Right kidney (tissue), 1 donor: ENCODE measurements at regions not wholly inside any gene's neighbourhood (a gene's known extent, or its start where the extent isn't known, plus 50 kb on each side); places are given as distances from the start of the nearest gene placed in this dataset.
"Not testable (repeated sequence)": the region's sequence is repeated elsewhere in the genome, so short reads cannot be mapped to it uniquely, and the experiment has no call there.

Experiments
- DNase-seq: peaks from one replicate; pipeline ENCODE4 v3.0.0-alpha.2; 2016

DNA sequence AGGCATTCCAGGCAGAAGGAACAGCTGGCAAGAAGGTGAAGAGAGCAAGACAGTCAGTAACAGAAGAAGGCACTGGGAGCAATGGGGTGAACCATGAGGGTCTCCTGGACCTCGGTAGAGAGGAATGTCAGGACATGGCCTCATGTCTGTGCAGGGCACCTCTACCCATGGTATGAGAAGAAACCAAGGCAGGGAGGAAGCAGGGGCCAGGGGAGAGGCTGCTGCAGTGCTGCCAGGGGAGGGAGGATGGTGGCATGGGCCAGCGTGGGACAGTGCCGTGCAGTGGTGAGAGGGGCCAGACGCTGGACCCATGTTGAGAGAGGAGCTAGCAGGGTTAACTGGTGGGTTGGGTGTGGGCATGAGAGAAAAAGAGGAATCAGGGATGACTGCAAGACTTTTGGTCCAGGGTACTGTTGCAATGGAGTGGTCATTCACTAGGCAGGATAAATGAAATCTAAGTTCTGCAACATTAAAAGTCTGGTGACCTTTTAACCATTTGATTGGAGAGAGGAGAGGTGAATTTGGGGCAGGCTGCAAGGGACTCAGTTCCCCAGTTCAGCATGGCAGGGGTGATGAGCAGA, 577.6 kb downstream of the MATN1 start:
- DNase-seq: no peak

DNA sequence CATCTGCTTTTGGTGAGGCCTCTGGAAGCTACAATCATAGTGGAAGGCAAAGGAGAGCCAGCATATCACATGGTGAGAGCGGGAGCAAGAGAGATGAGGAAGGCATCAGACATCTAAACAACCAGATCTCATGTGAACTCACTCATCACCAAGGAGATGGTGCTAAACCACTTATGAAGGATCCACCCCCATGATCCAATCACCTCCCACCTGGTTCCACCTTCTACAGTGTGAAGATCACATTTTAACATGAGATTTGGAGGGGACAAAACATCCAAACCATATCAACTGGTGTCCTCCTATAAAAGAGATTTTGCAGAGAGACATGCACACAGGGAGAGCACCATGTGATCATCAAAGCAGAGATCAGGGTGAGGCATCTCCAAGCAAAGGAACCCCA, 578.6 kb downstream of the MATN1 start:
- DNase-seq: no peak

DNA sequence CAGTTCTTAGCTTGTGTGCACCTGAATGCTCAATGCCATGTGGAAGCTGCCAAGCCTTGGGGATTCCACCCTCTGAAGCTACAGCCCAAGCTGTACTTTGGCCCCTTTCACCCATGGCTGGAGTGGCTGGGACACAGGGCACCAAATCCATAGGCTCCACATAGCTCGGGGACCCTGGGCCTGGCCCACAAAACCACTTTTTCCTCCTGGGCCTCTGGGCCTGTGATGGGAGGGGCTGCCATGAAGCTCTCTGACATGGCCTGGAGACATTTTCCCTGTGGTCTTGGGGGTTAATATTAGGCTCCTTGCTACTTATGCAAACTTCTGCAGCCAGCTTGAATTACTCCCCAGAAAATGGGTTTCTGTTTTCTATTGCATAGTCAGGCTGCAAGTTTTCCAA, 579.9 kb downstream of the MATN1 start:
- DNase-seq: no peak

DNA sequence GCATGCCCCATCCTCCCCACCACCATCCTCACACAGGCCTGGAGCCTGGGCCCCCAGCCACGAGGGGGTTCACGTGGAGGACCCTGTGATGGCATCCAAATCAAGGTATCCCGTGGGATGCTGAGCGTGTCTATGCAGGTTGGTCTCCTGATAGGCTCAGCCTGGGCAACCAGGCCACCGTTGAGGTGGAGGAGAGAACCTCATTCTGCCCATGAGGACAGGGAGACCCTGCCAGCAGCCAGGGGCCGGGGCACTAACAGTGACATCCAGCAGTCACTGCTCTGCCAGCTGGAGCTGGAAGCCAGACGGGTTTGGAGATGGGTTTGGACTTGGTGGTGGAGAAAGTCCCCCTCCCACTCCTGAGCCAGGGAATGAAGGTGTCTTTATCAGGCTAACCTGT, 582.8 kb downstream of the MATN1 start:
- no peak for DNase-seq

DNA sequence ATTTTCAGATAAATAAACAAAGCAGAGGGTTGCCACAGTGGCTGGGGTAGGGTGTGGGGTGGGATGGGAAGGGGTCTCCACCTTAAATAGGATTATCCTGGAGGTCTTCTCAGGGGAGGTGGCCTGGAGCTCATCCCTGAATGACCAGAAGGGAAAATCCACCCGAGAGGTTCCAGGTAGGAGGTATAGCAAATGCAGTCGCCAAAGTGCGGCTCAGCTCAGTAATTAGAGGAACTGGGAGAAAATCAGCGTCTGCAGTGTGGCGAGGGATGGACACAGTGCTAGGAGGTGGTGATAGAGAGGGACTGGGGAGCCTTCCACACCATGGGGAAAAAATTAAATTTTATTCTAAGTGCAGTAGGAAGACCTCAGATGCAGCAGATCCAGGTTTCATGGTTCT, 584.5 kb downstream of the MATN1 start:
- no peak for DNase-seq

DNA sequence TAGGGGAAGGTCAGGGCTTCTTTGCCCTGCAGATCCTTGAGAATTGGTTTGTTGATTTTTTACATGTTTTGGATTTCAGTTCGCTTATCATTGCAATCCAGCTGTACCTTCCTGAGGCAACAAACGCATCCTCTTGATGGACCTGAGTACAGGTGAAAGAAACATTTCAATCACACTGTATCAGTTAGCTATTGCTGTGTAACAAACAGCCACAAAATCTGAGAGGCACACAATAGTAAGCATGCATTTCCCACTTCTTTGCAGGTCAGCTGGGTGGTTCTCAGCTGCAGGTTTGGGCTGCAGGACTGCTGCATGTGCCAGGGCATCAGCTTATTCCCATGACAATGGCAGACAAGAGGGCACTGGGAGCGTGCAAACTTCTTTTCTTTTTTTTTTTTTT, 586.4 kb downstream of the MATN1 start:
- DNase-seq: no peak

DNA sequence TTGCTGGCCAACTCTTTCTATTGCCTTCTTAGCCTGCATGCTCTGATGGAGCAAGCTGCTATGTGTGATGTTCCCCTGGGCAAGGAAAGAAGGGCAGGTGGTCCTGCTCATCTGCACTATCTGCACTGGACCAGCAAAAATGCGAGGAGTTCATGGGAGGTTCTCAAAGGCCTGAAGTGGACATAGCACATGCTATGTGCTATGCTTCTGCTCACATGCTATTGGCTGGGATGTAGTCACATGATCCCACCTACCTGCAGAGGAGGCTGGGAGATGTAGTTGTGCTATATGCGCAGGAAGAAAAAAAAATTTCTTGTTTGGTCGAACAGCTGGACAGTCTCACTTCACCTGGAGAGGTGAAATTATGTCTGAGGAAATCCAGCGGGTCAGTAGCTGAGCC, 587.7 kb downstream of the MATN1 start:
- no peak for DNase-seq

DNA sequence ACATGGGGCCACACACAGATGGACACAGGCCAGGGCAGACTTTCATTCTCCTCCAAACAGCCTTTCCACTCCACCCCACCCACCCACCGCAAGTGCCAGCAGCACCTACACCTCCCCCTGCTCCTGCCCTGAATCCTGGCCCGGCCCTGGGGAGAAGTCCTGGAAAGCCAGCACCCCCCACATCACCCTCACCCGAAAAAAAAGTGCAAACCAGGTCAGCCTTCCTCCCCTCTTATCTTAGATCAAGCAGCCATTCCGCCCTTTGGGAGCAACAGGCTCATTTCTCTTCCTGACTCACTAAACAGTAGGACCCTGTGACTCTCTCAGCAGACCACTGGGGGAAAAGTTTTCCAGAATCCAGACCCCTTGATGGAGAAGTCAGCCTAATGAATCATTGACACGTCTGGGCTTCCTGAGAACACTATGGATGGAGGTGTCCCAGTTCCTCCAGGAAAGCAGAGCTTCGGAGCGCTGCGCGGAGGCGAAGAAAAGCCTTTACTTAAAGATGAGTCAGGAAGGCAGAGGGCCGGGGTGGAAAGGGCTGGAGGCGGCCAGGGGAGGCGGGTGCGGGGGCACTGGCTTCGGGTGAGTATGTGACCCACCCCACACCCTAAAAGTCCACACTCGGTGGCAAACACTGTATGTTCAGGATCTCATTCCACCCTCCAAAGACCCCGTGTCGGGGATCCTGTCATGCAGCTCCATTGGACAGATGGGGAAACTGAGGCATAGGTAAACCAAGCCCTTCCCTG, 588.7 kb downstream of the MATN1 start:
- no peak for DNase-seq

DNA sequence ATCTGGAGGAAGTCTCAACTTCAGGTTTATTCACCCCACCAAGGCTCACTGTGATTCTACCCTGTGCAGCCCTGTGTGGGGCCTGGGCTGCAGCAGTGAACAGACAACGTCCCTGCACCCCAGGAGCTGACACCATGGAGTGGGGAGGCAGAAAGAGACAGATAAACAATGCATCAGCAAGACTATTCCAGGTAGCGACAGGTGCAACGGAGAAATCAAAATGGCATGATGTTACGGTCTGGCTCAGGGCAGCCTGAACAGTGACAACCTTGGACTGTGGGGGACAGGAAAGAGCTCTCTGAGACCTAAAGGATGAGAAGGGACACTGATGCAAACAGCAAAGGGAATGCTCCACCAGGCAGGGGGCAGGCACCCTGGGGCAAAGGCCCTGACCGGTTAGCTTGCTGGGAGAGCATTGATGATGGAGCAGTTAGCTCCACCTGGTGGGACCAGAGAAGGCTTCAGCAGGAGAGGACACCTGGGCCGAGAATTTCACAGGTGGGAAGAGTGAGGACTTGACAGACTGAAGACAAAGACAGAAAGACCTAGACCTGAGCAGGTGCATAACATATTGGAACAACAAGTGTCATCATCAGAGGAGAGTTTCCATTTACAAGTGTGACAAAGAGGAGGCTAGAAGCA, 589.9 kb downstream of the MATN1 start:
- no peak for DNase-seq

DNA sequence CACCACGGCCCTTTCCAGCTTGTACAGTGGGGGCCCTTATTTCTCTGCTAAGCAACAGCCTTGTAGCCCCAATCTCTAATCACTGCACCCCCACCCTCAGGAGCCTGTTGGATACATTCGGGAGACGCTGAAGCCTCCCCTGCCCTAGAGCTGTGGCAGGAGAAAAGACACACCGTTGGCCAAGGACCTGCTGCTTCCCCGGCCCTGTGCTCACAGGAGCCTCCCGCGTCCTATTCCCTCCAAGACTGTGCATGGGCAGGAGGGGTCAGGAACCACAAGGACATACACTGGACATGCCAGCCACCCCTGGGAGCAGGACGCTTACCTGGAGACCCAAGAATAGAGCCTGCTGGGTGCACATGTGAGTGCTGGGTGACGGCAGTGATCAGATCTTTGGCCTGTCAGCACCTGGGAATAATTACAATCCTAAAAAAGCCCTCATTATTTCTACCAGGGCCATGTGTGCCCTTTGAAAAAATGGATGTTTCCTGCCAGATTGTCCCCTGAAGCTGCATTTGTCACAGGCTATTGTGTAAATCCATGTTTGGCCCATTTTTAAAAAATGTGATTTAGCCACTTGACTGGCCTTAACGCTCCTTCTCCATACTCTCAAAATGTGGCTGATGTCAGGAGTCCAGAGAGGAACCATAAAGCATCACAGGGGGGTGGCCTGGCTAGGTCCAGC, 590.6 kb downstream of the MATN1 start:
- no peak for DNase-seq

DNA sequence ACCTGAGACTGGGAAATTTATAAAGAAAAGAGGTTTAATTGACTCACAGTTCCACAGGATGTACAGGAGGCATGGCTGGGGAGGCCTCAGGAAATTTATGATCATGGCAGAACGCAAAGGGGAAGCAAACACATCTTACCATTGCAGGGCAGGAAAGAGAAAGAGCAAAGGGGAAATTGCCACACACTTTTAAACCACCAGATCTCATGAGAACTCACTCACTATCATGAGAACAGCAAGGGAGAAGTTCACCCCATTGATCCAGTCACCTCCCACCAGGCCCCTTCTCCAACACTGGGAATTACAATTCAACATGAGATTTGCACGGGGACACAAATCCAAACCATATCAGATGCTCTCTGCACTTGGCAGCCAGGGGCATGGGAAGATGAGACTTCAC, 592.8 kb downstream of the MATN1 start:
- DNase-seq: not testable (repeated sequence)

DNA sequence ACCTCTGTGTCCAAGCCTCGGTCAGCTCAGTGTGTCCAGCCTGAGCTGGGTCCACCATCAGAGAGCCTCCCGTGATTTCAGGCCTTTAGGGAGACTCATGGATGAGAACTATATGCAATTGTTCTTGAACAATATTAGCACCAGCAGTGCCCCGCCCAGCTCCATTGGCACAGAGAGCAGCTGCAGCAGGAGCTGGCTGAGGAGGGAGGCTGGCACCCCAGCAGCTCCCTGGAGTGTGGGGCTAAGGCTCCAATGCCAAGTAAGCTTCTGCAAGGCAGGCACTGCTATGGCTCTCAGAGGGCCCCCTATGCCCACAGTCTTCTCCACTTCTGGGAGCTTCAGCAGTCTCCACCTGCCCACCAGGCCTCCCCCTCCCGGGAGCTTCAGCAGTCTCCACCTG, 593.3 kb downstream of the MATN1 start:
- no peak for DNase-seq

DNA sequence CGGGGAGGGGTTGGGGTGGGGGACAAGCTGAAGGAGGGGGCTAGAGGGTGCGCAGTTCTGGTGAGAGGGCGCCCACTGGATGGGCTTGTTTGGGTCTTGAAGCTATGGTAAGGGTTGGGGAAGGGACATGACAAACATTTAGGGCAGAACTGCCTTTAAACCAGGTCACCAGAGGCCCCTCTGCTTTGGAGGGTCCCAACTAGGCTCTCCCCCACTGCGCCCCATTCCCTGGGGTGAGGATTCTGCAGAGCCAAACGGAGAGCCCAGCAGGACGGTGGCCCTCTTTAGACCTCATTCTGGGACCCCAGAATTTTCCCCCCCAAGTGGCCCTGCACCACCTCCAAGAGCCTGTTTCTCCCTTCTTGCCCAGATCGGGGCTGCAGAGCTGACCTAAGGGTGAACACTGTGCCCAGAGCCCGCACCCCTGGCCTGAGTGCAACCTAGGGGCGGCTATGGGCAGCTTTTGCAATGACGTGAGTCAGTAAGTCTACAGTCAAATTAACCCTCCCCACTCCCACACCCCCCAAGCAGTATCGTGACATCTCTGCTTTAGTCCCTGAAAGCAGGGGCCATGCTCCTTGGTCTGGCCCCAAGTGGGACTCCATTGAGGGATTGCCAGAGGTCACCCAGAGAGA, 593.8 kb downstream of the MATN1 start:
- no peak for DNase-seq

DNA sequence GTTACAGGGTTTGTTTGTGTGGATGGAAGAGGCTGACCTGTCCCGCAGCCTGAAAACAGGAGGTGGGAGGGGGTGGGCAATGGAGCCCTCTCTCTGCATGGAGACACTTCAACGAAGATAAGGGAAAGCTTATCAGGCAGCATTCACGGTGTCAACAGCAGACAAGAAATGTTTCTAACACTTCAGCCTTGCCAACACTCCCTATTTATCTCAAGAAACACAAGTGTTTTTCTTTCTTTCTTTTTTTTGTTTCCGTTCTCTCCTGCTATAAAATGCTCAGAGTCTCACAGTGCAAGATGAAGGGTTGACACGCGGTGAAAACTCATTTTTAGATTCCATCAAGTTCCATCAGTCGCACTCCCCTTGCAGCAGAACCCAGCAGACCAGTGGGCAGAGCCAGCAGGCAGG, 594.4 kb downstream of the MATN1 start:
- DNase-seq: no peak

DNA sequence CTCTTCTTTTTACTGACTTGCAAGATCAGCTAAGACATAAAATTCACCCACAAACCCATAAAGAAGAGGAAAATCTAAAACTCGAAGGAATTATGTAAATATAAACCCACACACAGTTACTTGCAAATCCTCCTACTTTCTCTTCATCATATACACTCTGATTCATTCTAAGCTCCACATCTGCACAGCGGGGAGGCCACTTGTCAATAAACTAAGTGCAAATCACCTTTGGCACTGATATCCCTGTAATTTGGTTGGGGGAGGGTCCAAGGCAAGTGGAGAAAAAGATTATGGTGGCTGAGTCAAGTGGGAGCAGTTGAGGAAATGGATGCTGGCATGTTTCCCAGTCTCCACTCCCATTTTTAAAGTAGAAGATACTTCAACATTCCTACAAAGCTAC, 596.5 kb downstream of the MATN1 start:
- DNase-seq: no peak

DNA sequence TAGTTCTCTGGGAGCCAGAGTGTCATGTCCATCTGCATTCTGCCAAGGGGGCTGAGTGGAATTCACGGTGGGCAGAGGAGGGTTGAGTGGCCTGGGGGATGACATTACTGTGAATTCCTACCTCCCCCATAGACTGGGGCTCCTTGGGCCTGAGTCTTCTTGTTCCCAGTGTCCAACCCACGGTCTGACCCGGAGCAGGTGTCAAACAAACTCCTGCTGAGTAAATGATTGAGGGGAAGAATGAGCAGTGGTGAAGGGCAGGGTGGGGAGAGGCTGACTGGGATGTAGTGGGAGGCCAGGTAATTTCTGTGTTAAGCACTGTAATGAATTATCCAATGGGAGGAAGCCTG, 597.6 kb downstream of the MATN1 start:
- DNase-seq: no peak

DNA sequence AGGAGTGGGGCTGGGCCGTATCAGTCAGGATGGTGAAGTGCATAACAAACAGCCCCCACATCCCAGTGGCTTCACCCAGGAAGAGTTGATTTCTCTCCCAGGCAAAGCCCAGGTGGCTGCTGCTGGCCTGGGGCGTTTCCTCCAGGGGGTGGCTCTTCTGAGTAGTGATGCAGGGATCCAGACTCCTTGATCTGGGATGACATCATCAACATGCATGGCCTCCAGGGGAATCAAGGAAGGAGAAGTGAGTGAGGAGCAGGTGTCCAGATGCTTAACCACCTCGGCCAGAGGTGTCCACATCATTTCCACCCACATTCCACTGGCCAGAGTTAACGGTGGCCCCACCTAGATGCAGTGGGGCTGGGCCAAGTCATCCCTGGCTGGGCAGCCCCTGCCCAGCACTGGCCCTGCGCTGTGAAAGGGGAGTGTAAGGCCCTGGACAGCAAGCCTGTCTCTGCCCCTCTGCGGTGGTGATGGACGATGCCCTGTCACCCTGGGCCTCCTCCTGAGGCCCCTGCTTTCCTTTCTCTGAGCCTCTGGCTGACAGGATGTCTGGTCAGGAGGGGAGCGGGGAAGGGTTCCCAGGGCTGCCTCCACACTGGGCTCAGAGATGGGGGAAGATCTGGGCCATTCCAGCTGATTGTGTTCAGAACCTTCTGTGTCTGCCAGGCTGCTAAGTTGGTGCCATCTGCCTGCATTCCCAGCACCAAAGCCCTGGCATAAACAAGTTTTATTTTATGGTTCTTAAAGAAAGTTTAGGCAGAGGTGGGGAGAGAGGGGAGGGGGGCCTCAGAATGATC, 598.2 kb downstream of the MATN1 start:
- DNase-seq: no peak

DNA sequence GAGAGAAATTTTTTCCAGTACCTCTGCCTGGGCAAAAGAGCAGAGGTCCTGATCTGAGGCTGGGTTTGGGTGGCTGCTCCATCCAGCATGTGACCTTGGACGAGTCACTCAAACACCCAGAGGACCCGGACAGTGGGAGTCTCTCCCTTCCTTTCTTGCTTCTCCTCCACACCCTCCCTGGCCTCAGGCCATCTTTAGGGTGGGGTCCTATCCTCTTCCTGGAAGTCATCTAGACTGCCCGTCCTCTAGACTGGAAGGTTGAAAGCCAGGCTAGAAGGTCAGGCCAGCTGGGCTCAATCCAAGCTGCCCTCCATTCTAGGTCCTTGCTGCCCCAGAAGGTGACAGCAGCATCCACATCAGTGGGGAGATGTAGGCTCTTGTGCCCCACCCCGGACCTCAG, 599.5 kb downstream of the MATN1 start:
- no peak for DNase-seq

DNA sequence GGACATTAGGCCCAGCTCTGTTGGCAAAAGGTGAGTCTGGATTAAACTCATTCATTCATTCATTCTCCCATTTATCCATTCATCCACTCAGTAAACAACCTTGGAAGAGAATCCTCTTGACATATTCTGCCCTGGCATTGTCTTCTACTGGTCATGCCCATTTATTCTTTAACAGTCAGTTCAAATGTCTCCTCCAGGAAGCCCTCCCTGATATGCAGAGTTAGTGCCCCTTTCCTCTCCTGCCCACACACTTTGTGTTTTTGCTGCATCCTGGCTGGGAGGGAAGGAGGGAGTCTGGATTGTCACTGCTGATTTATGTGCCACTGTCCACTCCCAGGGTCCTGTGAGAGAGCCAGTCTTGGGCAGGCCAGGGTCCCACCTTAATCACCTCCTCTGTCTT, 600.3 kb downstream of the MATN1 start:
- DNase-seq: no peak

DNA sequence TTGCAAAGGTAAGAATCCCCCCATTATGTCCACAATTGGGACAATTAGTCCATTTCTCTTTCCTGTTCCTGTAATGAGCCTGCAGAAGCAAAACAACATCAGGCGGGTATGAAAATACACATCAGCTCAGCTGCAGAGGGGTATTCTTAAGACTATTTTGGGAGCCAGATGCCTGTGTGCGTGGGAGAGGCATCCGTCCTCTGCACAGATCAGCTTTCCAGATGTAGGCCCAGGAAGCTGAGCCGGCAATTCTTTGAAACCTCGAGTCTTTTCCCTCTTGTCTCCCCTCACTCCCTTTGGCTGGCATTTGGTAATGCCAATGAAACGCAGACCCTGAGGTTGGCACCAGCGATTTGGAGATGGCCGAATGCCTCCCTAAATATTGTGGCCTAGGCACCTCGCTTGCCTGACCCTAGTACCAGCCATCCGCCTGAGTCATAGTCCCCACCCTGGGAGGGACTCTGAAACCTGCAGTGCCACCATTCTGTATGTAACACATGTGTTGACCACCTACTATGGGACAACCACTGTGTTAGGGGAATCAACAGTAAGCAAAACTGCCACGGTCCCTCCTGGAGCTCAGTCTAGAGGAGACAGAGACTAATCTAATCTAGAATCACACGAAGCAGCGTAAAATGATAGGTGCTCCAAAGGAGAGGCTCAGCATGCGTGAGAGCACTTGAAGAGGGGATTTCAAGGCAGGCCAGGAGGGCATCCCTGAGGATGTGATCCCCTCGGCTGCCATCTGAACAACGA, 603.0 kb downstream of the MATN1 start:
- no peak for DNase-seq

DNA sequence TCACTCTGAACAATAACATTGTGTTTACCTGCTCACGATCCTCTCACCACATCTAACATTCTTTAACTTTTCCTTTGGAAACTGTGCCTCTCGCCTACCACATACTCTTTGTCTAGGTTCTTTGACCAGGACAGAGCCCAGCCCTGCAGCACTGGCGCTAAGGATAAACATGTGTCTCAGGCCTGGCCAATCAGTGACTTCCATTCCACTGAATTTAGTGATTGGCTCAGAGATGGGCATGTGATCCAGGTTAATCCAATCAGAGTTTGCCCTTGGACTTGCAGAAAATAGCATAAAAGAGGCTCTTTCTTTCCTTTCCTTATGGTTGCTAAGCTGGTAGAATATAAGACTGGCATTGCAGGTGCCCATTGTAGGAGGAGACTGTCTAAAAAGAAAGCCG, 605.7 kb downstream of the MATN1 start:
- DNase-seq: no peak
